Epidermal melanocyte (primary cell): ENCODE measurements at regions not wholly inside any gene's neighbourhood (a gene's known extent, or its start where the extent isn't known, plus 50 kb on each side); places are given as distances from the start of the nearest gene placed in this dataset.
"Not testable (repeated sequence)": the region's sequence is repeated elsewhere in the genome, so short reads cannot be mapped to it uniquely, and the experiment has no call there.

Experiments
- DNase-seq: peaks from one replicate; pipeline ENCODE4 v3.0.0; 2011; ENCODE audit warnings: low spot score; ENCODE audit not compliant: insufficient read length

DNA sequence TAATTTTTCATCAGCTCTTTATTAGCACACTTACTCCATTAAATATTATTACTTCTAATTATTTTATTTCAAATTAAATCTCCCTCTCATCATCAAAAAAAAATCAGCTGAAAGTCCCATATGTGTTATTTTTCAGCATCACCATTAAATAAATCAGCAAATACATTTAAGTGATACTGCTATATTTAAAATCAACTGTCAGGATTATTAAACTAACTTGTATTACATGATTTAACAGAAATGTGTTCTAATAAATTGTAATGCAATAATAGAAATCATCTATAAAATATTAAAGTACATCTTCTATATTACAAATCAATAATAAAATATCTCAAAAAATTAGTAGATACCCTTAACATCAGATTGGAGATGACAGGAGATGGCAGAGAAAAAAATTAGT lies 538.6 kb upstream of the MIR17HG start:
- no peak for DNase-seq

DNA sequence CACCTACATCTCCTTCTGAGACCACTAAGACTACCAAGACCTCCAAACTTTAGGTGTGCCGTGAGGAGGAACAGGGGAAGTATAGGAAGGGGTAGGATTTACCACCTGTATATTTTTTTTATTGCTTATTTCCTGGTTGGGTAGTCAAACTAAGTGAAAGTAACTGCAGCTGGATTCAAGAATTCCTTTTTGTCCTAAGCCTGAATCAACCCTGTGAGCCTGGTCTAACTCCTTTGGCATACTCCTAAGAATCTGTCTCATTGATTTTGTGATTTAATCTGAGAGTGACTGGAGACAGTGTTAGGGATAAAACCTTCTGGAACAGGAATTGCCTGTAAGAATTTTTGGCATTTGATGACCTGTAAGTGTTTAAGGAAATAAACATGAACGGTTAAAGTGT lies 523.5 kb upstream of the MIR17HG start:
- DNase-seq, result no peak

DNA sequence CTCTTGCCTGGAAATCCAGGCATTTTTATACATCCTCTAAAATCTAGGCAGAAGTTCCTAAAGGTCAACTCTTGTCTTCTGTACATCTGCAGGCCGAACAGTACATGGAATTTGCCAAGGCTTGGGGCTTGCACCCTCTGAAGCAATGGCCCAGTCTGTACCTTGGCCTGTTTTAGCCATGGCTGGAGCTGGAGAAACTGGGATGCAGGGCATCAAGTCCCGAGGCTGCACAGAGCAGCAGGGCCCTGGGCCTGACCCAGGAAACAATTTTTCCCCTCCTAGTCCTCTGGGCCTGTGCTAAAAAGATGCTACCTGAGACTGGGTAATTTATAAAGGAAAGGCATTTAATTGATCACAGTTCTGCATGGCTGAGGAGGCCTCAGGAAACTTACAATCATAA lies 520.8 kb upstream of the MIR17HG start:
- DNase-seq, result no peak

DNA sequence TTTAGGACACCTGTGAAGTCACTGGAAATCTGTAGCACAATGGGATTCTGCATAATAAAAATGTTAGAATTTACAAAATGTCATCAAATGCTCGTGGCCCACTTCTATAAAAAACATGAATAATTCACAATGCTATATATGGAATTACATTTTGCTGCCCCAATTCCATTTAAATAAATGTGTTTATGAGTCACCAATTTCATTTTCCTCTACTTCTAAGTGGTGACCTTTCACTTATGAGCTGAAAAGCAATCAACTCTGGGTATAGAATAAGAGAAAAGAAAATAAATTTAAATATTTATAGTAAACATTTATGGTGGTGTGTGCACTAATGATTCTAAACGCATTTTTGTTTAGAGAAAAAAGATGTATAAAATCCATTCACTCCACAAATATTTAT lies 516.7 kb upstream of the MIR17HG start:
- no peak for DNase-seq

DNA sequence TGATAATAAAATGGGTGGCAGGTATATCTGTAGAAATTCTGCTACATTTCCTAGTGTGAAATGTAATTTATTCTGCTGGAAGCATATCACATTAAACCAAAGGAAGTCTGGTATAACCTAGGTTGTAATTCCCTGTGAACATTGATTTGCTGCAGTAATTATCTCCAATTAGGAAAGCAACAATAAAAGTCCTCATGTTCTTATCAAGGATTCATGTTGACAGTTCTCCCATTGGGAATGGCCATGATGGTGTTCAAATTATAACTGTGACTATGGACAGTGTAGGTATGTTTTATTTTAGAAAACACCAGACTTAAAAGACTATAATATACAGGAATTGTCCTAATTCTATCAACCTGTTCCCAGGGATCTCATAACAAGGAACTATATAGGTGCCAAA lies 513.5 kb upstream of the MIR17HG start:
- DNase-seq, result no peak

DNA sequence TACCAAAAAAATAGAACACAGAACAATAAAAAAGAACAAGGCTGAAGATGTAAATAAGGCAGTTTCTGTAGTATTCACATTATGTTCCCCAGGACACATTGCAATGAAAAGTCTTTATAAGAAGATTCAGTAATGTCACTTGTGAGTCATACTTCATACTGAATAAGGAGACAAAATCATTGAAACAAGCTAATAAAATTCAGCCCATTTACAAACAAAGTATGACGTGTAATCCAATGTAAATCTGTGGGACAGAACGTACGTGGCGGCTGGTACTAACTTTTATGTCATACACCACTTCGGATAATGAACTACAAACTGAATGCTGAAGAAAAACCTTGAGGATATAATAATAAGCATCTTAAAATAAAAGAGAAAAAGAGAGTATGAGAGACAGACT lies 512.8 kb upstream of the MIR17HG start:
- DNase-seq, result no peak

DNA sequence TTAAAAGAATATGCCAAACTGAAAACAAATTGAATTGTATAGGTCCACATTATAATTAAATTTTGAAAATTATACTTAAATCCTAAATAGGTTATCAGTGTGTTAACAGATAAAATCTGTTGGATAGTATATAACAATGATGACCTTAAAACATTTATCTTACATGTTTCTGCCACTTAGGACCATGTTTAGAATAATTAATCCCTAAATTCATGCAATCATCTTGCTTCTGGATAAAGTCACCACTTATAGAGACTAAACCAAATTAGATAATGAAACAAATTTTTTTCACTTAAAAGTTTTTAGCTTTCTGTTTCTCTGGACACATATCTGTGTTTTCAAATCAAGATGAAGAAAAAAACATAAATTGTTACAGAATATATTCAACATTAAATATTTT lies 511.7 kb upstream of the MIR17HG start:
- no peak for DNase-seq

DNA sequence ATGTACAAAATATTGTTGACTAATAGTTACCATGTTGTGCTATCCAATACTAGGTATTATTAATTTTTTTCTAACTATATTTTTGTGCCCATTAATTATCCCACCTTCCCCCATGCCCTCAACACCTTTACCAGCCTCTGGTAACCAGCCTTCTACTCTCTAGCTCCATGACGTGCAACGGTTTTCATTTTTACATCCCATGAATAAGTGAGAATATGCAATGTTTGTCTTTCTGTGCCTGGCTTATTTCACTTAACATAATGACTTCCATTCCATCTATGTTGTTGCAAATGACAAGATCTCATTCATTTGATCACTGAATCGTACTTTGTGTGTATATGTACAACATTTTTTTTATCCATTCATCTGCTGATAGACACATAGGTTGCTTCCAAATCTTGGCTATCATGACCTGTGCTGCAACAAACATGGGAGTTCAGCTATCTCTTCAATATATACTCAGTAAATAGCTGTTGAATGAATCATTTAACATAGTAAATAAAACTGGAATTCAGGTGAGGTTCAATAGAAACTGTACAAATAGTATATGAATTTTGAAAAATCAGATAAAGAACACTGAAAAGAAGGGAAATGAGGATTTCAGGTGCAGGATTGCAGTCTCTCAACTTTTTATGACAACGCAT lies 509.0 kb upstream of the MIR17HG start:
- no peak for DNase-seq

DNA sequence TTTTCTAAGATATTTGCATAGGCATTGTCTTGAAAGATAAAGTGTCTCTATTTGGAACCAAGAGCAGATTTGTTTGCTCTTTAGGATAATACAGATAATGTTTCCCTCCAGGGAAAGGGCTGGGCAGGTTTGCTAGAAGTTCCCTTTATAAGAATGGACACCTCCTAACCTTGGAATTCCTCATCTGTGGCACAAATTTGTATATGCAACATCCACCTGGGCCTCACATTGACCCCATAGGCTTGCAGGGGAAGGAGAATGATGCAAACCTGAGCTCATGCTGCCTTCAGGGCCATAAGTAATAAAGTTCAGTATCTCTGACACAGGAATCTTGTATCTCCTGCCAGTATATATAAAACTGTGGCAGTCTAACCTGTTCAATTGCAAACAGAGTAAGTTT lies 508.4 kb upstream of the MIR17HG start:
- DNase-seq, result no peak

DNA sequence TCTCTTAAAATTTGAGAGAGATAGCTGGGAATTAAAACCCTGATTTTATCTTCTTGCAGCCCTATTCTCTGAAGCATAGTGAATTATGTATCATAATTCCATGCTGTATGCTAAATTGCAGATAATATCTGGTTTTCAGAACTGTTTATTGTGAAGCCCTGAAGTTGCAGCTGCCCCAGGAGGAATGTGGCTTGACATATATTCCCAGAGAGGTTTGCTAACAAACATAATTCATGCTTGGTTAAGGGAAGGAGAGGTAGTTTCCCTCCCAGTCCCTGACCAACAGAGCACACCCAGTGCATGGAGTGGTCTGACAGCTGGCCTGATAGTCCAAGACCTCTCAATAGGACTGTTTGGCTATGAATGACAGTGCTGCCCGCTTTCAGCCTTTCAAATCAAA lies 500.6 kb upstream of the MIR17HG start:
- no peak for DNase-seq

DNA sequence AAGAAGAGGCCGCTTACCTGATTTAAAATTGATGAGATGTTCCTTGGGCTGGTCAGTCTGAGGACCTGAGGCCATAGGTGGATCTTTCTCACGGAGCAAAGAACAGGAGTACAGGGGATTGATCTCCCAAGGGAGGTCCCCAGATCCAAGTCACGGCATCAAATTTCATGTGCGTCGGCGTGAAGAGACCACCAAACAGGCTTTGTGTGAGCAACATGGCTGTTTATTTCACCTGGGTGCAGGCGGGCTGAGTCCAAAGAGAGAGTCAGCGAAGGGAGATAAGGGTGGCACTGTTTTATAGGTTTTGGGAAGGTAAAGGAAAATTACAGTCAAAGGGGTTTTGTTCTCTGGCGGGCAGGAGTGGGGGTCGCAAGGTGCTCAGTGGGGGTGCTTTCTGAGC lies 493.8 kb upstream of the MIR17HG start:
- DNase-seq, result not testable (repeated sequence)

DNA sequence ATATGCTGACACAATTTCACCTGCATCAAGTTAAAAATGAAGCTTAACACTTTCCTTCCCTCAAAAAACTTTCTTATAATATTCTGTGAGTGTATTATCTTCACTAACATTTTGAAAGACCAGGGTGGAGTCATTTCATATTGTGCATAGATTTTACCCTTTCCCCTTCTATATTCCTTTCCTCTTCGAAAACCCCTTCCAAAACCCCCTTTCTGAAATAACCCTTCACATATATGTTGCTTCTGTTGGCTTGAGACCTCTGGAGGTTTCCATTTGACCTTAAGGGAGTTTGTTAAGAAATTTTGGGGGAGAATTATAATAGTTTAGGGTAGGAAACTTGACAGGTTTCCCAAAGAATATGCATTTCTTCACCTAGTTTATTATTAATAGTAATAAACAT lies 489.6 kb upstream of the MIR17HG start:
- no peak for DNase-seq

DNA sequence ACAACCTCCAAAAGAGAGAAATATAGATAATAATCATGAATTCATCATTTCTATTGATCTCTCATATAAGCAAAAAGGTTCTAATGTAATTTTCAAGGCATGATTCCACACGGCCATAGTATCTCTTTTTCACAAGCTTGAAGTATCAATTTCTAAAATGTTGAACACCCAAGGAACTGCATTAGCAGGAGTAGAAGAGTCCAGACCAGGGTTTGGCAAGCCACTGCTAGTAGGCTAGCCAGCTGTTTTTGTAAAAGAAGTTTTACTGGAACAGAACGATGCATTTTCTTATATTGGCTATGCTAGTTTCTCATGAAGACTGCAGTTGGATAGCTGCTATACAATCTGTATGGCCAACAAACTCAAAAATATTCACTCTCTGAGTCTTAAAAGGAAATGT lies 481.5 kb upstream of the MIR17HG start:
- no peak for DNase-seq

DNA sequence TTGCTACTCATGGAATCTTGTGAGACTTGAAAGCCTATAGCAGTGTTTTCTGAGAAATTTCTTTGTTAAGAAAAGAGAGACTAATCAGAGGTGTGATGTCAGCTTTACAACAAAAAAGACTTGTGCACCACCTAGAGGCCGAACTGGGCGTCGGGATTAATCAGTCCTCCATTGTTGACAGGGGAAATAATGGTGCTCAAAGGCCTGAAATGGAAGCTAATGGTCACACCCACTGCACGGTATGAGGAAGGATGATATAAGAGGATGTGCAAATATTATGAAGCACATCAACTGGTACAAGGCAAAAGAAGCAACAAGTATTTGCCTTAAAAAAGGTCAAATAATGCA lies 480.2 kb upstream of the MIR17HG start:
- DNase-seq, result no peak

DNA sequence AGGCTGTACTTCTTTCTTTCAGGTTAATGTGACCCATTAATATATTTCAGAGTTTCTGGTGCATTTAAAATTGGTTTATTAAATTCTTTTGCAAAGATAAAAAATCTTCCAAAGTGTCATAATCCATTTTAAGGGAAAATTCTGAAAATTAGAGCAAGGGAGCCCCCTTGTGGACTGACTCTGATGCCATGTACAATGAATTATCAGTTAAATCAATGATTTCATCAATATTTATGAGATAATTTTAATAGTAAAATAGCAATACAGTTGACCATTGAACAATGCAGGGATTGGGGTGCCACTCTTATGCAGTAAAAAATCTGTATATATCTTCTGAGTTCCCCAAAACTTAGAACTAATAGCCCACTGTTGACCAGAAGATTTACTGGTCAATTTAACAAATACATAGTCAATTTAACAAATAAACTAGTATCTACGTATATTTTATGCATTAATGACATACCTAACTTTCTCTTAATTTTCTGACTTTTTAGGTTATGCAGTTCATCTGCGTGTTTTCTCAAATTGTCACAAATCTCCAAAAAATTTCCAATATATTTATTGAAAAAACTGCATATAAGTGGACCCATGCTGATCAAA lies 479.1 kb upstream of the MIR17HG start:
- no peak for DNase-seq

DNA sequence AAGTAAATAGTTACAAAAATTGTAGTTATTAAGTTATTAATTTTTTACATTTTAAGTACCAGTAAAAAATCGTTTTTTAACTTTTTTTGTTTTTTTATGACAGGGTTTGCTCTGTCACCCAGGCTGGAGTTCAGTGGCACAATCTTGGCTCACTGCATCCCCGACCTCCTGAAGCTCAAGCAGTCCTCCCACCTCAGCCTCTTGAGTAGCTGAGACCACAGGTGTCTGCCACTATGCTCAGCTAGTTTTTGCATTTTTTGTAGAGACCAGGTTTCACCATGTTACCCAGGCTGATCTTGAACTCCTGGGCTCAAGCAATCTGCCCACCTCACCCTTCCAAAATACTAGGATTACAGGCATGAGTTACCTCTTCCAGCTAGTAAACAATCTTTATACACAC lies 477.9 kb upstream of the MIR17HG start:
- DNase-seq, result no peak

DNA sequence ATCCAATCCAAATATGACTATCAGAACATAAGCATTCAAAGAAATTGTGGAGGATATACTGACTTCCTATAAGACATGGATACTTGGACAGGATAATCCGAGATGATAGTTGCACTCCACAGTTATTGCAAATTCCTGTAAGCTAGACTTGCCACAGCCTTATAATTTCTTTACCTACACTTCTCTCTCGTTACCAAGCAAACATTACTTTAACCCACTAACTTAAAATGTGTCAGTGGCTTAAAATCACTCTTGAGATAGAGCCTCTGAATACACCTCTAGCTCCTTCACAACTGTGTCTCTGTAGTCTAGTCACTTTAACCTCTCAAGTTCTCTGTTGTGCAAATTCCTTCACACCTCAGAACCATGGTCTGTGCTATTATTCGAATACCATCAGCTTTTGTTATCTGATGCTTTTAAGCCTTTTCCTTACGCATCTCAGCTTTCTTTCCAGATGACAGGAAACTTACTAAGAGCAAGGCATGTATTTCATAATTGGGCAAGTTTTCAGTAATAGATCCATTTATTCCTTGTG lies 474.9 kb upstream of the MIR17HG start:
- DNase-seq, result no peak

DNA sequence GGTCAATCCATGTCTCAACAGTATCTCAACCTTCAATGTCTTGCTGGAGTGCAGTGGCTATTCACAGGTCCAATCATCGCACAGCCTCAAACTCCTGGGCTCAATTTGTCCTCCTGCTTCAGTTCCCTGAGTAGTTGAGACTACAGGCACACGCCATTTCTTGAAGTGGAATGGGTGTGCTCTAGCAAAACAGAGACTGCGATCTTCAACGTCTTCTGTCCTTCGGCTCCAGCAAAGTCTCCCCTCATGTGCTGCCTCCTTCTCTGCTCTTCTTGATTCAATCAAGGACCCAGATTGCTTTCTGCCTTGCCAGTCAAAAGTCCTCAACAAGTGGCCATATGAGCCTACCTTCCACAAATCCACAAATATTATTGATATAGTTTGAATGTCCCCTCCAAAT lies 466.7 kb upstream of the MIR17HG start:
- no peak for DNase-seq

DNA sequence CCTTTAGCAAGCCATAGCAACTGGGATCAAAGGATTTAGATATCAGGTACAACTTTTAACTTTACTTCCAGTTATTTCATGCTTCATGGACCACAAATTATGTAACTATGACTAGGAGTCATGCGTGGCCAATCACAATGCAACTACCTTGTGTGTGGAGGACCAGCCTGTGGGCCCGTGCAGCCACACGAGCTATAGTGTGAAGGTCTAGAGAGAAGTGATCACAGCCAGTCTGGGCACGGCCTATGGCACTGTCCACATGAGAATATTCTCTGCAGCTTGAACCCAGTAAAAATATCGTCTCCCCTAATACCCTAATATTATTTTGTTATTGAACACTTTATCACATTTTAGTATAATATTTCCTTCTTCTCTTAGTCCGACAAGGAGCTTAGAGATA lies 464.9 kb upstream of the MIR17HG start:
- no peak for DNase-seq

DNA sequence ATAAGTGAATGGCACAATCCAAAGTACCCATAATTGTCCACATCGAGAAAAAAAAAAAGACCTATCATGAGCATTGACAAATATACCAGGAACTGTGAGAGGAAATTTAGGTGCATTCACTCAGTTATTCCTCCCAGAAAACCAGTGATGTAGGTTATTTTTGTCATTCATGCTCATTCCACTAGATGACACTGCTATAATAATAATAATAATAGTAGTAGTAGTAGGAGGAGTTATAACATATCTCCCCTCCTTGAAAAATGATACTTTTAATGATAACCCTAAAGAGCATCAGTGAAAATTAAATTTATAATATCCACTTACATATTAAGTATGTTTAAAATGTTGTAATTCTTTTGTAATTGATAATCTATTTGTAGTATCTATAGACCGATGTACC lies 463.9 kb upstream of the MIR17HG start:
- no peak for DNase-seq

DNA sequence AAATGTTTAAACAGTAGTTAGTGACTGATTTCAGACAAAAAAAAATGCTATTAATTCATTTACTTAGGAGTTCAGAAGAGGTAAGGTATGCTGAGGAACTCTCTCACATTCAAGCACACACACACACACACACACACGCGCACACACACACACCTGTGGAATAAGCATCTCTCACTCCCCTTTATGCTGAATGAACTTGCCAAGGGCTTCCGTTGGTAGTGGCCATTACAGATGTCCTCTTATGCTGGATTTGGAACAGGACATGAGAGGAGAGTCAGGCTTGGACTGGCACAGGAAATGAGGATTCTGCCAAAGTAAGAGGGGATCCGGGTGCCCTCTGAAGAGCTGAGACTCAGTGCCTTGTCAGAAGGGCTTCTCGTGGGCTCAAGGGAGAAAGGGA lies 463.4 kb upstream of the MIR17HG start:
- no peak for DNase-seq

DNA sequence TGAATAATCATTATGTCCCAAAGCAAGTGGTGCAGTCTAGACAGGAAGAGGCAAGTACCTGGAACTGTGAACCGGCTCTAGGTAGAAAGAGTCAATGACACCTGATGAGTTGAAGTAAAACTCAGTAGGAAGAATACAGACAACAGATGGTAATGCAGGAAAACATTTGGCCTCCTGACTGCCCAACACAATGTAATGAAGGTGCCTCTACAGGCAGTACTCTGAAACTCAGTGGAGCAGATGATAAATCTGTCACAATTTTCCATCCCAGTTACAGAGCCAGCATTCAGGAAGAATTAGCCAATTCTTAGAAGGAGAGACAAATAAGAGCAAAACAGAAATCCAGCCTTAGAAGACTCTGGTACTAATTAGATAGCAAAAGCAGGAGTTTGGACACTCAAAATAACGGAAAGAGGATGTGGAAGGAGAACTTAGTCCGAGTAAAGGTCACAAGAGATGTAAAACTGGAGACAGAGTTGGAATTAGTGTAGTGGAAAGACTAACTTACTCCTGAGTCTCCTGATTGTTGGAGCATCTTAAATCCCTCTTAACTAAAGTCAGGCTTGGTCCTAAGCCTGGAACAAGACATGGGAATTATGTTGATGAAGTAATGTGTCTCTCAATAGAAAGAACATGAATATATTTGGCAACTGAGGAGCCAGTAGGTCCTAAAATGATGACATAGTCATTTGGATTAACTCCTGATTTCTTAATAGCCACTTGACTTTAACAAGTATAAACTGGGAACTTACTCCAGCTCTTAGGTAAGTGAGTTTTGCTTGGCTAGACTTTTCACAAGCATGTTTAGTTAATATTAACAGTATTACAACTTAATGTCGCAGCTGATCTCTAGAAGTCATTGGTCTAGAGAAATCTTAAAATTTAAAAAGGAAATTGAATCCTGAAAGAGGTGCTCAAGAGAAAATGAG lies 457.3 kb upstream of the MIR17HG start:
- DNase-seq, result no peak

DNA sequence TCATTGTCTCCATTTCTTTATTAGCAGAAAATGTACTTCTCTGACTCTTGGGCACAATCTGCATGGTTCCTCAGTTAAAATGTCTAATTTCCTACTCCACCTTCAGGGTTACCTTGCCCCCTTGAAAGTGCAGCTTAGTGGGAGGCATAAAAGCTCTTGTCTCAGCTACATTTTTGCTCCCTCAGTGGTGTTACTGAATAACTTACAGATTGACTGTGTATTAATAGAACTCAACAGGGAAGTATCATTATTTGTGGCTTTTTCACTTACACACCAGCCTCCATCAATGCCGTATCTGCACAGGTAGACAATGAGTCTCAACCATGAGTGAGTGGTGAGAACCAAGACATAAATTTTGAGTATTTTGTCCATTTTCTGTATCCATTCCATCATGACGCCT lies 456.2 kb upstream of the MIR17HG start:
- DNase-seq, result no peak
